OCI-LY1 (cell line): ENCODE measurements at regions not wholly inside any gene's neighbourhood (a gene's known extent, or its start where the extent isn't known, plus 50 kb on each side); places are given as distances from the start of the nearest gene placed in this dataset.

Source experiments
- EZH2 ChIP-seq: fragments of 200-600 bp; sonication (generic), shearing (Covaris generic); IDR thresholded peaks from 2 replicates; pipeline ENCODE4 v1.8.0; 2017; ENCODE audit warnings: borderline replicate concordance, mixed run types, mild to moderate bottlenecking, antibody characterized with exemption, low read length, moderate library complexity, mixed read lengths
- TF ChIP-seq, protein P1 (sequence below): fragments of 200-600 bp; sonication (generic), shearing (Covaris generic); IDR thresholded peaks from 2 replicates; pipeline ENCODE4 v1.5.1; 2017; ENCODE audit warnings: mild to moderate bottlenecking, antibody characterized with exemption, low read length, moderate library complexity, mixed read lengths

DNA sequence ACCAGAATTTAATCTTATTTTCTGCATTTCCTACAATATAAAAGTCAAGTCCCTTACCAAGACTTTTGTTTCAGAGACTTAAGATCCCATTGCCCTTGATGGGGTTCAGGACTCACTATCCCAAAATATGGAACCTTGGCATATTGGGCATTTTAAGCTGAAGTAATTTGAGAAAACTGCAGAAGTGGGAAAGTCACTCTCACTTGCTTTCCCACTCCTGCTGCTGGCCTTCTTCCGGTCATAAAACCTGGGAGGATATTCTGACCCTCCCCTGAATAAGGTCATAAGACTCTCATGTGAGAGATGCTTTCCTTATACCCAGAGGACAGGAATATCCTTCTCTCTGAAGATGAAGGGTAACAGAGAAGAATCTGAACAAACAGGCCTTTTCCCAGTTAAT lies 92.8 kb upstream of the IFNGR1 start:
- TF ChIP-seq, protein P1, sequence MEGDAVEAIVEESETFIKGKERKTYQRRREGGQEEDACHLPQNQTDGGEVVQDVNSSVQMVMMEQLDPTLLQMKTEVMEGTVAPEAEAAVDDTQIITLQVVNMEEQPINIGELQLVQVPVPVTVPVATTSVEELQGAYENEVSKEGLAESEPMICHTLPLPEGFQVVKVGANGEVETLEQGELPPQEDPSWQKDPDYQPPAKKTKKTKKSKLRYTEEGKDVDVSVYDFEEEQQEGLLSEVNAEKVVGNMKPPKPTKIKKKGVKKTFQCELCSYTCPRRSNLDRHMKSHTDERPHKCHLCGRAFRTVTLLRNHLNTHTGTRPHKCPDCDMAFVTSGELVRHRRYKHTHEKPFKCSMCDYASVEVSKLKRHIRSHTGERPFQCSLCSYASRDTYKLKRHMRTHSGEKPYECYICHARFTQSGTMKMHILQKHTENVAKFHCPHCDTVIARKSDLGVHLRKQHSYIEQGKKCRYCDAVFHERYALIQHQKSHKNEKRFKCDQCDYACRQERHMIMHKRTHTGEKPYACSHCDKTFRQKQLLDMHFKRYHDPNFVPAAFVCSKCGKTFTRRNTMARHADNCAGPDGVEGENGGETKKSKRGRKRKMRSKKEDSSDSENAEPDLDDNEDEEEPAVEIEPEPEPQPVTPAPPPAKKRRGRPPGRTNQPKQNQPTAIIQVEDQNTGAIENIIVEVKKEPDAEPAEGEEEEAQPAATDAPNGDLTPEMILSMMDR, result no peak
- no peak for TF ChIP-seq EZH2
